DLD1 (cell line): ENCODE measurements at regions not wholly inside any gene's neighbourhood (a gene's known extent, or its start where the extent isn't known, plus 50 kb on each side); places are given as distances from the start of the nearest gene placed in this dataset.

Experiments used
- in situ Hi-C: cut with HindIII; loops from 2 replicates; pipeline ENCODE4 v1.10.0; 2017; ENCODE audit warnings: low sequenced_read_pairs

DNA sequence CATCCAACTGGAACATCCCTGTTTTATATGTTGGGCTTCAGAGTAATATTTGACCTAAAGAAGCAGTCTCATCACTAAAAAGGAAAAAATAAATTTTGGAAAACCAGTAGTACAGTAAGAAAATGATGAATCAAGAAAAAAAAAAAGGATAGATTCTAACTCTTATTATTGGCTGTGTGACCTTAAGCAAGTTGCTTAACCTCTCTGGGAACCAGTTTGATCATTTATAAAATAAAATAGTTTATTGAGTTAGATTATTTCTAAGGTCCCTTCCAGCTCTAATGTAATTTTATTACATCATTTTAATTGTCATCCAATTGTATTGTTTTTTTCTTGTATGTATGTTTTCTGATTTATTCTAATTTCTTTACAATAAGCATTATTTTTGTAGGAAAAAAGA lies 127.0 kb downstream of the PRELID2 start:
- in situ Hi-C loops: no loop called here

- in situ Hi-C loops: no loop called here
Measured at GRCh38 chr5:145704724-145705123, 130.4 kb downstream of the PRELID2 start.

GRCh38 chr5:145703856-145704255 lies 131.3 kb downstream of the PRELID2 start:
- in situ Hi-C loops: no loop called here

- in situ Hi-C loops: no loop called here
Measured at GRCh38 chr5:145701404-145701803, 133.7 kb downstream of the PRELID2 start.

DNA sequence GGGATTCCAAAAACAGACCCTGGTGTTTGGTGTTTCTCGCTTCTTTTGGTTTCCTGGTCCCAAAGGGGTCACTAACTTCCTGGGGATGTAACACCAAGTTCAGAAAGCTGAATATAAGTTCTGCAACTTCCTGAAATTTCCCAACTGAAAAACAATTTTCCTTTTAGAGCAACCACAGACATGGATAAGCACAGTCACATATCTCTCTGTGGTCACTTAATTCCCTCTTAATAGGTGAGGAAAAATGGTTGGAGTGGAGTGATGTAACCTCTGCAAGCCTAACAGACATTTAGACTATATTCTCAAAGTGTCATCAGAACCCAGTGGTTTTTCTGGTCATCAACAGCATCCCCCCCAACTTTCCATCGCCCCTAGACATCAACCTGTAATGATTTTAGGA lies 135.3 kb downstream of the PRELID2 start:
- in situ Hi-C loops: no loop called here

- in situ Hi-C loops: no loop called here
Measured at GRCh38 chr5:145697251-145697990, 137.7 kb downstream of the PRELID2 start.

GRCh38 chr5:145689235-145689634 lies 145.9 kb downstream of the PRELID2 start:
- in situ Hi-C loops: no loop called here

GRCh38 chr5:145687943-145688342 lies 147.2 kb downstream of the PRELID2 start:
- in situ Hi-C loops: no loop called here

DNA sequence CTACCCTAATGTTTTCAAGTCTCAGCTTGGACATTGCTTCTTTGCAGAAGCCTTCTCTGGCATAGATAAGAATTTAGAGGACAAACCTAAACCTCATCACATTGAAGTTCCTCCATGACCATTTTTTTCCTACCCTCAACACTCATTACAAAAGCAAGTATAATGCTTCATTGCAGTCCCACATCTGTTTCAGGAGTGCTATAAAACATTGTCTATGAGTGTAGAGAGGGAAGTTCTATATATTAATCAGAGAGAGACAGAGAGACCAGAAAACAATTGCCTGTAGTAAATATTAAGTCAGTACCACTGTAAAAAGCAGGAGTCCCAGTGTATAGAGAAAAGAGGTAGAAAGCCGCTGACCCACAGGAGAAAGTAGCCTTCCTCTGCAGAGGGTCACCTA lies 149.7 kb downstream of the PRELID2 start:
- in situ Hi-C loops: no loop called here

- in situ Hi-C loops: no loop called here
Measured at GRCh38 chr5:145683431-145683830, 151.7 kb downstream of the PRELID2 start.

DNA sequence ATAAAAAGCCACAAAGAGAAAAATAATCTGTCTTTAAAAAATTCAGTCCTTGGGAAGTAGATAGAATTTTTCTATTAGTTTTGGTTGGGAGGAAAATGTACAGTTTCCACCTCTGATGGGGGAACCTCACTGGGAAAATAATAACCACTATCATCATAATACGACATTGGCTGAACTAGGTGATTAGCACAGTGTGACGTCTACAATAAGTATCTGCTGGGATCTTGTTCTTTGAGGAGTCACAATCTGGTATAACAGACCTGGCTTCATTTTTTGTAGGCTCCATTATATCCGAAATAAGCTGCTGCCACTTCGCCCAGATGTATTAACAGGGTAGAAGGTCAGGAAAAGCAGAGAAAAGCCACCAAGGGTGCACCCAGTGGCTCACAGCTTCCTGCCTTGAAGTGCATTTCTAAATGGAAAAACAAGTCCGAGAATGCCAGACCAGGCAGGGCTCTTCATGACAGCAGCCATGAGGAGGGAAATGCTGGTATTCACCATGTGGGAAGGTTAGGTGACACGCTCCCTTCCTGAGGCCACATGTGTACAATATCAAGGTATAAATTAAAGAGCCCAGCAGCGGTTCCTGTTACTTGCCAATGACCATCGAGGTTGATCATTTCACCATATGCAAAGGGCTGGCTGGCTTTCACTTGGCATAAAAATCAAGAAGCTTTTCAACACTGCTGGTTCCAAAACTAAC lies 152.8 kb downstream of the PRELID2 start:
- in situ Hi-C loops: no loop called here

GRCh38 chr5:145681686-145682085 lies 153.5 kb downstream of the PRELID2 start:
- in situ Hi-C loops: no loop called here

GRCh38 chr5:145681216-145681615 lies 153.9 kb downstream of the PRELID2 start:
- in situ Hi-C loops: no loop called here

- in situ Hi-C loops: no loop called here
Measured at GRCh38 chr5:145680767-145681166, 154.4 kb downstream of the PRELID2 start.

DNA sequence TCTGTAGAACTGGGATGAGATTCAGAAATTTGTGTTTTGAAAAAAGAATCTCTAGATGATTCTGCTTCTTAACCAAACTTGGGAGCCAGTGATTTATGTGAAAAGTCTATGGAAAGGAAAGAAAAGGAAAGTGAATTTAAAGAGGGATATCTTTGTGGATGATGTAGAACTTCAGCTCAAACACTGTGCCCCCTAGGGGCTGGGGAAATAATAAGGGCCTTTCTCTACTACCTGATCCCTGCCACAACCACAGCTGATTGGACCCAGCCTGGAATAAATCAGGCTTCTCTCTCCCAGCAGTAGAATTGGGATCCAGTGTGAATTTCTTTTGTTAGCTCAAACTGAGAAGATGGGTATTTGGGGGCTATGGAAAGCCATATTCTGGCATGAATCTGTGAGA lies 155.0 kb downstream of the PRELID2 start:
- in situ Hi-C loops: no loop called here

DNA sequence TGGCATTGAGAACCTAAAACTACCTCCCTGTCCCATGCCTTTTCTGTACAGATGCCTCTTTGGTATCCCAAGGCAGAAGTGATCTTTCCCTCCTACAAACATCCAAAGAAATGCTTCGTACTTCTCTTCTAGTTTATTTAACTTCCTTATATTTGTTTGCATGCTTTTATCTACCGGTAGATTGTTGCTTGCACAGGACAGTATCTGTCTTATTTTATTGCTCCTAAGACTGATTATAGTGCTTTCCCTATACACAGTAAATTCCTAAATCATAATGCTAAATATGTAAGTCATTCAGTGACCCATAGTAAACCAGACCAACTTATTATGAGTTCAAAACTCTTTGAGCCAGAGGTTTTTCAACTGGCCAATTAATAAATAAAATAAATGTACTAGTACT lies 156.9 kb downstream of the PRELID2 start:
- in situ Hi-C loops: no loop called here

- in situ Hi-C loops: no loop called here
Measured at GRCh38 chr5:145673786-145674185, 161.4 kb downstream of the PRELID2 start.

DNA sequence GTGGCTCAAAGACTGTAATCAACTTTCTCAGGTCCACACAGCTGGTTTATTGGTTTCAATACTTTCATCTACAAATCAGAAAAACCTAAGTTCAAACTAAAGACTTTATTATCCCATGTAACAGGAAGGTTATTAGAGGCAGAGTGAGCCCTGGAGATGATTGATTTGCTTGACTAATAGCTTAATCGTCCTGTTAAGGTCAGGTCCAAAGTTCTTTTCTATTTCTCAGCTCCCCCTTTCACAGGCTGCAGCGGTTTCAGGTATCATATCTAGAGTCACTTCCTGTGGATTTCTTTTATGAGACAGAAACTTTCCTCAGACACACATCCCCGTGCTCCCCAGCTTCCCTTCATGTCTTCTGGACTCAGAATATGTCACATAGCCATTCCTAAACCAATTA lies 166.4 kb downstream of the PRELID2 start:
- in situ Hi-C loops: no loop called here

DNA sequence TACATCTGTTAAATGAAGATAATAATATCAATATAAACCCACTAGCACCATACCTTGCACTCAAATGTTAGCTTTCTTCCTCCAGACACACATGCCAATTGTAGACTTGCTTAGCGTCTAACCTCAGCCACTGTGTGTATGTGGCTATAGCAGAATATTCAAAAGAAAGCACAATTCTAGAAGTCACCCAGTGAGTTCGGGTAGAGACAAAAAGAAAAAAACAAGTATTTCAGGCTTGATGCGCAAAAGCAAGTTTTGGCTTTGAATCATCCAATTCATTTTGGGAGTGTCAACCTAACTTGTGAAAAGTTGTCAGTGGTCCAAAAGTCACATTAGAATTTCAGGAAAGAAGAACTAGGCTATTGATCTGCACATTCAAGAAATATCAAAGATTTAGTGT lies 167.4 kb downstream of the PRELID2 start:
- in situ Hi-C loops: no loop called here

DNA sequence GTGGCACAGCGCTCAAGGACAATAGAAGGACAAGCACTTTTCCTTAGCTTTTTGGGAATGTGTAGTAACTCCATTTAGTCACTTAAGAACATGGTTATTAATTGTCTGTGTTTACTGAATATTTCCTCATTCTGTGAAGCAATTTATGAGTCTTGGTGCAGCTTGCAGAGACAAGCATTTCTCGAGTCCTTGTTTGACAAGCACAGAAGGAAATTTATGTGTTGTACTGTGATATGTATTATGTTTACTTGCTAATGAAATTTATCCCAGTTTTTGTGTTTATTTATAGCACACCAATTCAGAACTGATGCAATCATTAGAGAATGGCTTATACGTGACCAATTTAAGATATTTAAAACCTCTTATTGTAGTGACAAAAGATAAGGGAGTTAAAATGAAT lies 168.6 kb downstream of the PRELID2 start:
- in situ Hi-C loops: no loop called here

DNA sequence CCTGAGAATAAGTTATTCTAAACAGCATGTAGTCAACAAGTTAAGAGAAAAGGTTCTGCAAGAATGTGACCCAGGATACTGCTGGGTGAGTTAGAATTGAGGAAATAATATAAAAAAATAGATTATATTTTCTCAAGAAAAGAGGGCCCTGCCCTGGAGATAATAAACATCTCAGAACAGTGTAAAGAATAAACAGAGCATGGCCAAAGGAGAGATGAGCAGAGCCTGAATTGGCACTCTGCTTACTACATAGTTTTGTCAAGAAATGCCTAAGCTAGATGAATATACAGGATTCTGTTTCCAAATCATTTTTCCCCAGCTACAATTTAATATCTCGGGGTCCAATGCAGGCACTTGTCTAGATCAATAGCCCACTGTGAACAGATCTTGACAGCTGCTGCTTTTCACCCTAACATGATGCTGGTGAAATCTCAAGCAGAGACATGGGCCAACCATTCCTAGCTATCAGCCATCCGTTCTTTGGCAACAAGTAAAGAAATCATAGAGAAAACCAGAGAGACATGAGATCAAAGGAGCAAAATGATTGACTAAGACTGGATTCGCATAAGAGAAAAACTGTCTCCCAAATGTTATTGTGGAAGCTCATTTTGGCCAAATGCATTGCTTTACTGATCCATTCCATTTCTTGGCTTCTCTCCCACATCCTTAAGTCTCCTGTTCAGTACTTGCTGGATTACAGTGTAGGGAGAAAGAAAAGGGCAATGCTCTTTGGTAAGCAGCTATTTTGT lies 173.2 kb downstream of the PRELID2 start:
- in situ Hi-C loops: no loop called here
